ENCODE measurements at regions not wholly inside any gene's neighbourhood (a gene's known extent, or its start where the extent isn't known, plus 50 kb on each side); places are given as distances from the start of the nearest gene placed in this dataset.

GRCh38 chr9:96047116-96047639, 171.7 kb downstream of the ERCC6L2 start:
- H3K36me3 Mint-ChIP-seq (ENCODE audit: low read depth), result no peaks in the 10 kb centered on the region
- no peak for TF ChIP-seq CTCF (IDR thresholded peaks at IDR 0.05)

GRCh38 chr9:96045811-96046210, 170.3 kb downstream of the ERCC6L2 start:
- Mint-ChIP-seq H3K27ac (no peak overlapping the region), H3K36me3 (ENCODE audit: low read depth) (no peaks in the 10 kb centered on the region), H3K4me1 (ENCODE audit: low read depth) (no peaks in the 10 kb centered on the region; the same call in 1 of the 2 replicates), H3K9me3 (peaks cover 5% of the 10 kb centered on the region; the same call in 1 of the 2 replicates), H3K27me3 (ENCODE audit: insufficient read depth) (peaks cover 33% of the 10 kb centered on the region), H3K4me3 (no peak overlapping the region)
- no peak for DNase-seq
- TF ChIP-seq CTCF (IDR thresholded peaks at IDR 0.05), result no peak

More at GRCh38 chr9:96047116-96047639, 171.7 kb downstream of the ERCC6L2 start:
- no peak overlapping the region for H3K4me3 Mint-ChIP-seq
- H3K4me1 Mint-ChIP-seq (ENCODE audit: low read depth), result no peaks in the 10 kb centered on the region
- H3K27me3 Mint-ChIP-seq (ENCODE audit: insufficient read depth), result peaks cover 23% of the 10 kb centered on the region
- H3K27ac Mint-ChIP-seq, result no peak overlapping the region
- no peak for DNase-seq
- H3K9me3 Mint-ChIP-seq, result peaks cover 10% of the 10 kb centered on the region

- no peak for DNase-seq
- Mint-ChIP-seq H3K36me3 (ENCODE audit: low read depth) (no peaks in the 10 kb centered on the region), H3K27me3 (ENCODE audit: insufficient read depth) (peaks cover 43% of the 10 kb centered on the region), H3K9me3 (peaks cover 1% of the 10 kb centered on the region), H3K4me3 (no peak overlapping the region), H3K4me1 (ENCODE audit: low read depth) (no peaks in the 10 kb centered on the region; the same call in 1 of the 2 replicates), H3K27ac (no peak overlapping the region)
- no peak for TF ChIP-seq CTCF (IDR thresholded peaks at IDR 0.05)
These were observed 168.9 kb downstream of the ERCC6L2 start for GRCh38 chr9:96044401-96044800.

GRCh38 chr9:96040591-96041461, 165.3 kb downstream of the ERCC6L2 start:
- H3K27ac Mint-ChIP-seq, result no peak overlapping the region
- H3K36me3 Mint-ChIP-seq (ENCODE audit: low read depth), result peaks cover 20% of the 10 kb centered on the region; the same call in 1 of the 2 replicates
- H3K9me3 Mint-ChIP-seq, result peaks cover 27% of the 10 kb centered on the region
- peak overlapping the region; percentile 27; the same call in 1 of the 2 replicates for H3K4me3 Mint-ChIP-seq
- H3K4me1 Mint-ChIP-seq (ENCODE audit: low read depth), result no peaks in the 10 kb centered on the region; the same call in 1 of the 2 replicates
- H3K27me3 Mint-ChIP-seq (ENCODE audit: insufficient read depth), result peaks cover 33% of the 10 kb centered on the region
- no peak for TF ChIP-seq CTCF (IDR thresholded peaks at IDR 0.05)
- no peak for DNase-seq

- Mint-ChIP-seq H3K36me3 (ENCODE audit: low read depth) (peaks cover 20% of the 10 kb centered on the region; the same call in 1 of the 2 replicates), H3K4me1 (ENCODE audit: low read depth) (no peaks in the 10 kb centered on the region; the same call in 1 of the 2 replicates), H3K27ac (no peak overlapping the region), H3K9me3 (peaks cover 27% of the 10 kb centered on the region), H3K27me3 (ENCODE audit: insufficient read depth) (peaks cover 28% of the 10 kb centered on the region), H3K4me3 (no peak overlapping the region)
- TF ChIP-seq CTCF (IDR thresholded peaks at IDR 0.05), result no peak
- DNase-seq, result no peak
These were observed 163.4 kb downstream of the ERCC6L2 start for GRCh38 chr9:96038914-96039313.
